H1 (cell line): ENCODE measurements at regions not wholly inside any gene's neighbourhood (a gene's known extent, or its start where the extent isn't known, plus 50 kb on each side); places are given as distances from the start of the nearest gene placed in this dataset.

Source experiments
- CTCF ChIA-PET: fragments of 300-600 bp; sonication (Branson Sonifier 250); formaldehyde crosslinking; loops from one replicate; lab custom pipeline; 2021; ENCODE audit not compliant: partially characterized antibody; lab: Charles Lee
- POLR2A ChIA-PET: fragments of 300-600 bp; sonication (Branson Sonifier 250); formaldehyde crosslinking; loops from one replicate; lab custom pipeline; 2021; ENCODE audit warnings: inconsistent platforms; ENCODE audit not compliant: partially characterized antibody; lab: Charles Lee
- DNase-seq, 2 experiments: peaks; one replicate each; pipeline versions ENCODE4 v3.0.0 to v3.0.0-alpha.2; 2010 to 2022; ENCODE audit warnings: low spot score in 2 of 2, low read depth in 1 of 2, mixed read lengths in 1 of 2
- FAIRE-seq: peaks from 2 replicates; lab custom pipeline; 2011; peaks lifted over from hg19 to GRCh38; lab: Jason Lieb, UNC
- H2AFZ ChIP-seq: 2 replicates; pipeline ENCODE4 v1.8.1; 2012; ENCODE audit warnings: low read length, inconsistent platforms
- H2AK5ac ChIP-seq: 2 replicates; pipeline ENCODE4 v1.6.1; 2013; ENCODE audit warnings: low read depth, low read length
- H2BK120ac ChIP-seq: replicated peaks from 2 replicates; pipeline ENCODE3; 2013; ENCODE audit warnings: low read depth, low read length, inconsistent platforms
- H2BK12ac ChIP-seq: 2 replicates; pipeline ENCODE4 v1.6.1; 2013; ENCODE audit warnings: low read depth, low read length
- H2BK15ac ChIP-seq: 2 replicates; pipeline ENCODE4 v1.6.1; 2013; ENCODE audit warnings: low read length
- H2BK20ac ChIP-seq: 2 replicates; pipeline ENCODE4 v1.6.1; 2013; ENCODE audit warnings: low read length
- H2BK5ac ChIP-seq: 2 replicates; pipeline ENCODE4 v1.6.1; 2013; ENCODE audit warnings: low read depth, low read length
- H3K14ac ChIP-seq: 2 replicates; pipeline ENCODE4 v1.6.1; 2013; ENCODE audit warnings: inconsistent platforms; ENCODE audit not compliant: insufficient read length
- H3K18ac ChIP-seq: 2 replicates; pipeline ENCODE4 v1.6.1; 2013; ENCODE audit warnings: low read length; ENCODE audit errors: extremely low read depth
- H3K23ac ChIP-seq: 2 replicates; pipeline ENCODE4 v1.6.1; 2013; ENCODE audit warnings: inconsistent platforms; ENCODE audit not compliant: insufficient read length
- H3K23me2 ChIP-seq: 2 replicates; pipeline ENCODE4 v1.6.1; 2013; ENCODE audit warnings: low read depth, low read length
- H3K27ac ChIP-seq: 2 replicates; pipeline ENCODE4 v1.6.1; 2011; ENCODE audit warnings: low read depth, low read length, inconsistent platforms
- H3K27me3 ChIP-seq, 4 experiments: replicated peaks in 1 of 4; 1 replicate in 1 of 4; 2 replicates in 3 of 4; pipeline versions ENCODE4 v1.6.1 to v1.8.1; 2011 to 2013; ENCODE audit warnings: low read length in 3 of 4, mild to moderate bottlenecking in 3 of 4, inconsistent platforms in 2 of 4, mixed read lengths in 2 of 4, moderate library complexity in 1 of 4; ENCODE audit not compliant: control insufficient read depth in 3 of 4, insufficient read depth in 3 of 4; ENCODE audit errors: extremely low read depth in 1 of 4
- H3K36me3 ChIP-seq, 4 experiments: 2 replicates each; pipeline versions ENCODE4 v1.6.1 to v1.8.1; 2011 to 2013; ENCODE audit warnings: mild to moderate bottlenecking in 4 of 4, low read length in 3 of 4, moderate library complexity in 2 of 4, control low read depth in 1 of 4, inconsistent platforms in 1 of 4; ENCODE audit not compliant: insufficient read depth in 4 of 4, control insufficient read depth in 2 of 4
- H3K4ac ChIP-seq: replicated peaks from 2 replicates; pipeline ENCODE3; 2013; ENCODE audit warnings: low read length, low read depth, mixed read lengths, inconsistent platforms; ENCODE audit not compliant: insufficient read length
- H3K4me1 ChIP-seq, 4 experiments: replicated peaks in 1 of 4; 1 replicate in 1 of 4; 2 replicates in 3 of 4; pipeline versions ENCODE4 v1.6.1 to v1.8.1; 2011 to 2013; ENCODE audit warnings: low read length in 3 of 4, inconsistent platforms in 2 of 4, mixed read lengths in 1 of 4; ENCODE audit not compliant: insufficient read depth in 4 of 4, control insufficient read depth in 3 of 4
- H3K4me2 ChIP-seq, 2 experiments: 2 replicates each; pipeline versions ENCODE4 v1.6.1 to v1.8.1; 2011 to 2013; ENCODE audit warnings: low read depth in 2 of 2, low read length in 2 of 2, control low read depth in 1 of 2, inconsistent platforms in 1 of 2, mild to moderate bottlenecking in 1 of 2; ENCODE audit not compliant: insufficient read depth in 1 of 2
- H3K4me3 ChIP-seq, 4 experiments: fragments of 200-600, 300-600 bp in 1 of 4; sonication (generic), shearing (Covaris generic), sonication (Bioruptor Twin) in 1 of 4; 2 replicates each; pipeline versions ENCODE4 v1.5.1 to v1.8.1; 2011 to 2016; ENCODE audit warnings: low read length in 4 of 4, low read depth in 3 of 4, control low read depth in 2 of 4, inconsistent platforms in 2 of 4, mild to moderate bottlenecking in 2 of 4, mixed read lengths in 1 of 4, moderate library complexity in 1 of 4; ENCODE audit not compliant: insufficient read depth in 2 of 4; ENCODE audit errors: extremely low read depth in 1 of 4
- H3K56ac ChIP-seq: replicated peaks from 2 replicates; pipeline ENCODE3; 2013; ENCODE audit warnings: low read depth, mild to moderate bottlenecking, mixed read lengths, low read length, inconsistent platforms; ENCODE audit not compliant: insufficient read length
- H3K79me1 ChIP-seq: 2 replicates; pipeline ENCODE4 v1.6.1; 2013; ENCODE audit warnings: low read depth, low read length, control low read depth
- H3K79me2 ChIP-seq, 2 experiments: 2 replicates each; pipeline versions ENCODE4 v1.6.1 to v1.8.1; 2012 to 2013; ENCODE audit warnings: low read length in 2 of 2, mild to moderate bottlenecking in 2 of 2, inconsistent platforms in 1 of 2; ENCODE audit not compliant: insufficient read depth in 2 of 2, control insufficient read depth in 1 of 2
- H3K9ac ChIP-seq, 4 experiments: replicated peaks in 1 of 4; 1 replicate in 1 of 4; 2 replicates in 3 of 4; pipeline versions ENCODE4 v1.6.1 to v1.8.1; 2011 to 2013; ENCODE audit warnings: low read depth in 3 of 4, low read length in 3 of 4, control low read depth in 2 of 4, mild to moderate bottlenecking in 2 of 4, moderate library complexity in 2 of 4, inconsistent platforms in 1 of 4; ENCODE audit errors: extremely low read depth in 1 of 4
- H3K9me3 ChIP-seq, 2 experiments: 2 replicates each; pipeline versions ENCODE4 v1.6.1 to v1.8.1; 2012 to 2013; ENCODE audit warnings: mild to moderate bottlenecking in 2 of 2, moderate library complexity in 2 of 2, control low read depth in 1 of 2, inconsistent platforms in 1 of 2, low read depth in 1 of 2, low read length in 1 of 2, mixed read lengths in 1 of 2; ENCODE audit not compliant: insufficient read depth in 2 of 2
- H4K20me1 ChIP-seq, 2 experiments: replicated peaks in 1 of 2; 2 replicates each; pipeline versions ENCODE3 to v1.8.1; 2011 to 2013; ENCODE audit warnings: inconsistent platforms in 2 of 2, low read length in 2 of 2, mild to moderate bottlenecking in 1 of 2; ENCODE audit not compliant: insufficient read depth in 2 of 2, control insufficient read depth in 1 of 2
- H4K5ac ChIP-seq: 2 replicates; pipeline ENCODE4 v1.6.1; 2013; ENCODE audit warnings: low read length, low read depth, mixed read lengths, inconsistent platforms; ENCODE audit not compliant: insufficient read length
- H4K8ac ChIP-seq: 2 replicates; pipeline ENCODE4 v1.8.0; 2013; ENCODE audit warnings: mild to moderate bottlenecking, moderate library complexity, low read length, inconsistent platforms; ENCODE audit not compliant: insufficient read depth; ENCODE audit errors: extremely low read depth
- H4K91ac ChIP-seq: replicated peaks from 2 replicates; pipeline ENCODE3; 2013; ENCODE audit warnings: low read length, mixed read lengths, inconsistent platforms; ENCODE audit not compliant: insufficient read length
- BACH1 ChIP-seq: IDR thresholded peaks from 2 replicates; pipeline ENCODE4 v1.6.1; 2012; ENCODE audit warnings: low read length, improper control_type of control experiment
- BRCA1 ChIP-seq: IDR thresholded peaks from 2 replicates; pipeline ENCODE4 v1.6.1; 2012; ENCODE audit warnings: low read depth, low read length, improper control_type of control experiment
- CBX8 ChIP-seq: fragments of 300-800, 300-1000 bp; sonication (generic); IDR thresholded peaks from 2 replicates; pipeline ENCODE4 v1.7.1; 2016; ENCODE audit warnings: low read depth, low read length, borderline replicate concordance
- CTBP2 ChIP-seq: IDR thresholded peaks from 2 replicates; pipeline ENCODE4 v1.7.0; 2011; ENCODE audit warnings: borderline replicate concordance, mild to moderate bottlenecking, moderate library complexity, mixed read lengths, low read length; ENCODE audit not compliant: insufficient read depth, insufficient read length
- MAFK ChIP-seq: IDR thresholded peaks from 2 replicates; pipeline ENCODE4 v1.6.1; 2012; ENCODE audit warnings: low read depth, mild to moderate bottlenecking, improper control_type of control experiment, low read length
- POU5F1 ChIP-seq: IDR thresholded peaks from 2 replicates; pipeline ENCODE4 v1.6.1; 2011; ENCODE audit warnings: low read depth, mild to moderate bottlenecking, low read length, moderate library complexity
- TAF1 ChIP-seq: IDR thresholded peaks from 2 replicates; pipeline ENCODE4 v1.6.1; 2011; ENCODE audit warnings: mild to moderate bottlenecking, low read depth, low read length
- WGBS, 2 experiments: shearing (Covaris generic) in 1 of 2; methylation state at CpG; one replicate each; pipeline versions ENCODE4 v1.1.6 to v1.1.7; 2013 to 2015; ENCODE audit warnings: low lambda C conversion rate in 2 of 2, mixed read lengths in 2 of 2, inconsistent platforms in 1 of 2, low coverage in 1 of 2, missing lambda C conversion rate in 1 of 2; ENCODE audit not compliant: insufficient replicate concordance in 2 of 2, insufficient coverage in 1 of 2, insufficient read length in 1 of 2; ENCODE audit errors: extremely low coverage in 1 of 2, missing lambda C conversion rate in 1 of 2; 5-methylcytosine and 5-hydroxymethylcytosine counted together
- TF ChIP-seq, protein P1 (sequence below): IDR thresholded peaks from 2 replicates; pipeline ENCODE4 v1.6.1; 2011; ENCODE audit warnings: low read depth, mild to moderate bottlenecking, low read length; ENCODE audit not compliant: insufficient read depth

GRCh38 chr6:10144772-10145171 lies 270.1 kb downstream of the TFAP2A start:
- Histone ChIP-seq H3K4me3 (no peak overlapping the region), H2BK12ac (no peak overlapping the region), H3K18ac (no peak overlapping the region), H3K79me1 (no peaks in the 10 kb centered on the region), H3K9me3 (no peaks in the 10 kb centered on the region), H4K91ac (no peak overlapping the region), H3K27me3 (no peaks in the 10 kb centered on the region), H3K14ac (no peak overlapping the region), H3K9ac (no peak overlapping the region), H2BK5ac (no peak overlapping the region), H4K8ac (no peak overlapping the region), H2BK120ac (no peak overlapping the region), H2BK15ac (no peak overlapping the region), H3K4ac (no peak overlapping the region), H3K56ac (no peak overlapping the region), H2AFZ (no peak overlapping the region), H3K23me2 (no peaks in the 10 kb centered on the region), H3K4me1 (no peaks in the 10 kb centered on the region; a peak in 1 of 7 replicates), H2AK5ac (no peak overlapping the region), H4K5ac (no peak overlapping the region), H3K23ac (no peak overlapping the region), H3K79me2 (no peaks in the 10 kb centered on the region), H3K27ac (no peak overlapping the region), H3K36me3 (no peaks in the 10 kb centered on the region), H4K20me1 (no peaks in the 10 kb centered on the region), H2BK20ac (no peak overlapping the region), H3K4me2 (no peak overlapping the region)
- FAIRE-seq (no peak), DNase-seq (no peak)
- 64% methylated on average over 1 of the region's 1 CpG; no CpG with 5 or more reads in 1 of the 2 experiments for WGBS, 2 experiments
- TF ChIP-seq TAF1 (no peak), CBX8 (no peak), BRCA1 (no peak), CTBP2 (no peak), POU5F1 (no peak), MAFK (no peak), BACH1 (no peak)
- TF ChIP-seq, protein P1, sequence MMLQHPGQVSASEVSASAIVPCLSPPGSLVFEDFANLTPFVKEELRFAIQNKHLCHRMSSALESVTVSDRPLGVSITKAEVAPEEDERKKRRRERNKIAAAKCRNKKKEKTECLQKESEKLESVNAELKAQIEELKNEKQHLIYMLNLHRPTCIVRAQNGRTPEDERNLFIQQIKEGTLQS: no peak
- CTCF ChIA-PET: no interaction called here
- POLR2A ChIA-PET: no interaction called here
